Right atrium auricular region (tissue), 2 donors: ENCODE measurements at regions not wholly inside any gene's neighbourhood (a gene's known extent, or its start where the extent isn't known, plus 50 kb on each side); places are given as distances from the start of the nearest gene placed in this dataset.

Experiments
- DNase-seq: peaks from one replicate; pipeline ENCODE4 v3.0.0-alpha.2; 2019; ENCODE audit warnings: low spot score
- H3K27ac ChIP-seq, 2 donors: fragments of 200-600 bp; sonication (generic); 1 replicate in 1 of 2; 2 replicates in 1 of 2; pipeline ENCODE4 v1.5.1; 2016 to 2019
- H3K27me3 ChIP-seq, 2 donors: fragments of 200-600 bp; sonication (generic); one replicate each; pipeline versions ENCODE4 v1.5.1 to v1.6.0; 2017 to 2019
- H3K36me3 ChIP-seq: fragments of 200-600 bp; sonication (generic); one replicate; pipeline ENCODE4 v1.5.1; 2016
- H3K4me1 ChIP-seq, 2 donors: fragments of 200-600 bp; sonication (generic); one replicate each; pipeline versions ENCODE4 v1.5.1 to v1.6.0; 2017 to 2019
- H3K4me3 ChIP-seq, 2 donors: fragments of 200-600 bp; sonication (generic); 1 replicate in 1 of 2; 2 replicates in 1 of 2; pipeline ENCODE4 v1.5.1; 2017 to 2019; ENCODE audit warnings: mild to moderate bottlenecking in 1 of 2, moderate library complexity in 1 of 2
- H3K9me3 ChIP-seq, 2 donors: fragments of 200-600 bp; sonication (generic); one replicate each; pipeline ENCODE4 v1.5.1; 2019
- TF ChIP-seq, protein P1 (sequence below), 2 donors: fragments of 200-600 bp; sonication (generic); IDR thresholded peaks; one replicate each; pipeline ENCODE4 v1.5.1; 2019; ENCODE audit warnings: antibody characterized with exemption in 2 of 2

DNA sequence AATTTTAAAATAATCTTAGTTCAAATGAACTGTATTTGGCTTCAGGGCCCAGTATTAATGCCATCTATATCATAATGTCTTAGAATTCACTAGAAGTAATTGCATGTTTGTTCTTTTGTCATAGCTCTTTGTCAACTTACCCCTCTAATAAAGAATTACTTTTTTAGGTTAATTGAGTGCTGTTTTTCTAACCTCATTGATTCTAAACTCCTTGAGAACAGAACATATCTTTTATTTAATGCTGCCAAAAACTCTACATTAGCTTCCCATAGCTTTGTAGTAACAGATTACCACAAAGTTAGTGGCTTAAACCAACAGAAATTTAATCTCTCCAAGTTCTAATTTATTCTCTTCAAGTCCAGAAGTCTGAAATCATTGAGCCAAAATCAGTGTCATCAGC lies 242.4 kb downstream of the LURAP1L start:
- no peak for DNase-seq
- H3K4me1 ChIP-seq, result no peaks in the 10 kb centered on the region
- H3K36me3 ChIP-seq, result no peaks in the 10 kb centered on the region
- no peaks in the 10 kb centered on the region for H3K27me3 ChIP-seq
- no peaks in the 10 kb centered on the region for H3K9me3 ChIP-seq
- no peak overlapping the region for H3K4me3 ChIP-seq
- TF ChIP-seq, protein P1, sequence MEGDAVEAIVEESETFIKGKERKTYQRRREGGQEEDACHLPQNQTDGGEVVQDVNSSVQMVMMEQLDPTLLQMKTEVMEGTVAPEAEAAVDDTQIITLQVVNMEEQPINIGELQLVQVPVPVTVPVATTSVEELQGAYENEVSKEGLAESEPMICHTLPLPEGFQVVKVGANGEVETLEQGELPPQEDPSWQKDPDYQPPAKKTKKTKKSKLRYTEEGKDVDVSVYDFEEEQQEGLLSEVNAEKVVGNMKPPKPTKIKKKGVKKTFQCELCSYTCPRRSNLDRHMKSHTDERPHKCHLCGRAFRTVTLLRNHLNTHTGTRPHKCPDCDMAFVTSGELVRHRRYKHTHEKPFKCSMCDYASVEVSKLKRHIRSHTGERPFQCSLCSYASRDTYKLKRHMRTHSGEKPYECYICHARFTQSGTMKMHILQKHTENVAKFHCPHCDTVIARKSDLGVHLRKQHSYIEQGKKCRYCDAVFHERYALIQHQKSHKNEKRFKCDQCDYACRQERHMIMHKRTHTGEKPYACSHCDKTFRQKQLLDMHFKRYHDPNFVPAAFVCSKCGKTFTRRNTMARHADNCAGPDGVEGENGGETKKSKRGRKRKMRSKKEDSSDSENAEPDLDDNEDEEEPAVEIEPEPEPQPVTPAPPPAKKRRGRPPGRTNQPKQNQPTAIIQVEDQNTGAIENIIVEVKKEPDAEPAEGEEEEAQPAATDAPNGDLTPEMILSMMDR (IDR thresholded peaks at IDR 0.05), result no peak
- no peak overlapping the region for H3K27ac ChIP-seq

DNA sequence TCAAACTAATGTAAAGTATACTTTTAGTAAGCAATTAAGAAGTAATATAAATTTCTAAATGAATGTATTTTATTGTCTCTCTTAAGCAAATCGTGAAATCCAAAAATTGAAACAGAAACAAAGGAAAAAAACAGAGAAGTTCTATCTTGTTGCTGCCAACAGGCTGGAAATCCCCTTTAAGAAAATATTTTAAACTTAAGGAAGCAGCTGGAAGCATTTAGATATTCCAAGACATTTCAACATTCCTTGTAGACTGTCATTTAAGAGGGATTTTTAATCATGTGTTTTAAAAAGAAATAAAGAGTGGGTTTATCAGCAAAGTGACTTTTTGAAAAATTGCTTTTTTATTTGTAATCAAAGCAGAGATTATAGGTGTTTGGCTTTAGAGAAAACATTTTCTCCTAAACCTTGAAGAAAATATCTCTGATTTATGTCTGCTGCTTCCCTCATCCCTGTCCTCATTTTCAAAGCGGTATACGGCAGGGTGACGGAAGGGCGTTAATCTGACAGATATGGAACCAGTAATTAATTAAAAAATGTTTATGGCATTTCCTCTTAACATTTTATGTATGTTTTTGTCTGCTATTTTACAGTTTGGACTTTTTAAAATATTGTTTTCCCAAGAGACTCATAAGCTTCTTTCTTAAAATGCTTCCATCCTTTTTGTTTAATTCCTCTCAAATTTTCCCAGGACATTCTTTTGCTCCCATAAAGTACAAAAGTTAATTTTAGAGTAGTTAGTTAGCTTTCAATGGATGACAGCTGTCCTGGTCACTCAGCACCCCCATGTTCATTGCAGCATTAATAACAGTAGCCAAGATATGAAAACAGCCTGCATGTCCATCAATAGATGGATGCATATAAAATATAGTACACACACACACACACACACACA lies 245.6 kb downstream of the LURAP1L start:
- TF ChIP-seq, protein P1 (IDR thresholded peaks at IDR 0.05), result no peak
- no peak for DNase-seq
- H3K4me3 ChIP-seq, result no peak overlapping the region
- no peaks in the 10 kb centered on the region for H3K4me1 ChIP-seq
- H3K27ac ChIP-seq, result no peak overlapping the region
- no peaks in the 10 kb centered on the region for H3K27me3 ChIP-seq
- no peaks in the 10 kb centered on the region for H3K36me3 ChIP-seq
- H3K9me3 ChIP-seq, result no peaks in the 10 kb centered on the region

DNA sequence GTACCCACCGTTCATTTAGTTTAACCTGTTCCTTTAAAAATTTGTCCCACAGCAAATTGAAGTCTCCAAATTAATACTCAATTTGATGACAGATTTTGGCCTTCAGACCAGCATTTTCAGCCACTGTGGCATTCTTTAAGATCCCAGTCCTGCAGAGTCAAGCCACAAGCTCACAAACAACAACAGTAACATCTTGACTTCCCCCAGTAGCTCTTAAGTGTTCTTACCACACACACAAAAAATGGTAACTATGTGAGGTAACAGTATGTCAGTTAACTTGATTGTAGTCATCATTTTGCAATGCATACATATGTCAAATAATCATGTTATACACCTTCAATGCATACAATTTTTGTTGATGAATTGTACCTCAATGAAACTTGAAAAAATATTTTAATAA lies 247.9 kb downstream of the LURAP1L start:
- no peak for DNase-seq
- H3K9me3 ChIP-seq, result no peaks in the 10 kb centered on the region
- TF ChIP-seq, protein P1 (IDR thresholded peaks at IDR 0.05), result no peak

DNA sequence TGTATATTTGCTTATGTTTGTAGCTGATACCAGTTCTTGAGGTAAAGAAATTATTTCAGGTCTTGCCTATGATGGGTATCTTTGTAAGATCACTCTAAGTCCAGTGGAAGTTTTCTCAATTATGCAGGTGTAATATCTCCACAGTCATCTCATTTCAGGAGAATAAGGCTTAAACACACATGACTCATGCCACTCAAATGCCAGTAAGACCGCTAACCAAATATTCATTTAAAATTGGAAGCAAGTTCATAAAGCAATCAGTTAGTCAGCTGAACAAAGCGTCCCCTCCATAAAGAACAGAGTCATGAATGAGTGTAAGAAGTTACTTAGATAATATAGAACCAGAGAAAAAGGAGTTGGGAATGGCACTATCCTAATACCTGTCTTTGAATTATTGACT lies 248.7 kb downstream of the LURAP1L start:
- Histone ChIP-seq H3K27ac (no peak overlapping the region), H3K4me3 (no peak overlapping the region), H3K9me3 (no peaks in the 10 kb centered on the region), H3K4me1 (no peaks in the 10 kb centered on the region), H3K36me3 (no peaks in the 10 kb centered on the region), H3K27me3 (no peaks in the 10 kb centered on the region)
- TF ChIP-seq, protein P1 (IDR thresholded peaks at IDR 0.05), result no peak
- no peak for DNase-seq

More for the DNA sequence above, 247.9 kb downstream of the LURAP1L start:
- H3K4me1 ChIP-seq, result no peaks in the 10 kb centered on the region
- H3K27ac ChIP-seq, result no peak overlapping the region
- H3K27me3 ChIP-seq, result no peaks in the 10 kb centered on the region
- H3K36me3 ChIP-seq, result no peaks in the 10 kb centered on the region
- H3K4me3 ChIP-seq, result no peak overlapping the region

DNA sequence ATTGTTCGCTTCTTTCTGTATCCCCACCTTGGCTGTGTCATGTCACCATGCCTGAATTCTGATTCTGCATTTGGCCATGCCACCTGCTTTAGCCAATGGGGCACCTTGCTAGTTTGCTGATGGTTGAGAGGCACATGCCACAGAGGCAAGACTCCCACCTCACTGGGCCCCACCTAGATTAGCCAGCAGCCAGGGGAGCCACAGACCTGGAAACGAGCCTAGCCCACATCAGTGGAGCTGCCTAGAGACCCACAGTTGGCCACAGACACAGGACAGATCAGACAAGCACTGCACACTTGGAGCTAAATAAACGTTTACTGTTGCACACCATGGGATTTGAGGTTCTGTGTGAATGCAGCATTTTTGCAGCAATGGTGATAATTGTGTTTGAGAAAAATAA lies 252.1 kb downstream of the LURAP1L start:
- Histone ChIP-seq H3K27me3 (no peaks in the 10 kb centered on the region), H3K9me3 (no peaks in the 10 kb centered on the region), H3K27ac (no peak overlapping the region), H3K36me3 (no peaks in the 10 kb centered on the region), H3K4me1 (no peaks in the 10 kb centered on the region), H3K4me3 (no peak overlapping the region)
- no peak for DNase-seq
- TF ChIP-seq, protein P1 (IDR thresholded peaks at IDR 0.05), result no peak
